NCI-H2227 treated with DMSO at 0.1 percent for 48 hours (cell line): ENCODE measurements at regions not wholly inside any gene's neighbourhood (a gene's known extent, or its start where the extent isn't known, plus 50 kb on each side); places are given as distances from the start of the nearest gene placed in this dataset.

ENCODE experiments used
- DNase-seq: peaks from one replicate; lab custom pipeline; 2025; lab: John Stamatoyannopoulos, UW

DNA sequence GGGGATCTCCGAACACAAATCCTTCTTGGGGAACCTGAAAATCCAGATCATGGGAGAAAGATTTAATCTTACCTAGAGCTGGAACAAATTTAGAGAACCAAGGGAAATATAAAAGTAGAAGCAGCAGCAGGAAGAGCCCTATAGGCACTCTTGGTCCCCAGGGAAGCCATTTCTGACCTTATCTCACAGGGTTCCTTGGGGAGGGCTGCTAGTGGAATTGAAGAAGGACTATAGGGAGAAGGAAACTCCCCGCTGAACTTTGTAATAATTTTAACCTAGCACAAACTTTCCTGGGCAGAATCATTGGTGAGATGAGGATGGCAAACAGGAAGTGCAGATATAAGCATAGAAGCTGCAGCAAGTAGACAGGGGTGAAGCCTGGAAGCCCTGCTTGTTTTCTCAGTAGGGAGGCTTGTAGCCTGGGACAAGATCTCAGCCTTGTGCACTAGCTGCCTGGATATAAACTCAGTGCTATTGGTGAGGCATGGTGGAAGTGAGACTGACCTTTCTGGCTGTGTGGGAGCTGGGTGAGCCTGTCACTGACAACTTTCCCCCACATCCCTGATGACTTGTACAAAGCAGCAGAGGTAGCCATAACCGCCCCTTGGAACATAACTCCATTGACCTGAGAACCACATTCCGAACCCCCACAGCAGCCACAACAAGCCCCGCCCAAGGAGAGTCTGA is 343.0 kb upstream of the TGFBR2 start:
- DNase-seq: no peak

DNA sequence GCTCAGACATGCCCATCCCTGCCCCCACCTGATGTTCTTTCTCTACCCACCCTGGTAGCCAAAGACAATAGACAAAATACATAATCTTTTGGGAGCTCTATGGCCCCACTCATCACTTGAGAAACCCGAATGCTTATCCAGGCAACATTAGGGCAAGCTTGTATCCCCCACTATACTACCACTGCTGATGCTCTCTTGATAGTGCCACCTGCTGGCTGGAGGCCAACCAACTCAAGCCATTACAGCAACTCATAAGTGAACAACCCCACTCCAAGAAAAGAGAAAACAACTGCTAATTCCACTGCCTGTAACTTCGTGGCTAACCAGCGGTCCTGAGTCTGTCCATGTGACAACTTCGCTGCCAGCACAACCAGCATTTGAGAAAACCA is 342.5 kb upstream of the TGFBR2 start:
- no peak for DNase-seq

DNA sequence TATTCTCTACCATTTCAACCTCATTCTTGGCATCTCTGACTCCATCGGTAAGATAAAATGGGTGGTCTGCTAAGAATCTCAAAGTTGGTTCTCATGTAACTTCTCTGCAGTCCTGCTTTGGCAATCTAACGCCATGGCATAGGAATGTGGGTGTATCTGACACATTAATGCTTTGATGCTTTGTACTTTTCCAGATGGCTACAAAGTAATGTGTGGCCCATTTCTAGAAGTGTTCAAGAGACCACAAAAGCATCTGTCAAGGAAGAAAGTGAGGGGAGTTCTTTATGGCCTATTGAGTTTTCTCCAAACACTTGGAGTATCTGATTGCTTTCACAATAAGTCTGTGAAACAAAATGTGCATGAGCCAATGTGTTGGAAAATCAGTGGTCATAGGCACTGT is 339.9 kb upstream of the TGFBR2 start:
- DNase-seq: no peak

DNA sequence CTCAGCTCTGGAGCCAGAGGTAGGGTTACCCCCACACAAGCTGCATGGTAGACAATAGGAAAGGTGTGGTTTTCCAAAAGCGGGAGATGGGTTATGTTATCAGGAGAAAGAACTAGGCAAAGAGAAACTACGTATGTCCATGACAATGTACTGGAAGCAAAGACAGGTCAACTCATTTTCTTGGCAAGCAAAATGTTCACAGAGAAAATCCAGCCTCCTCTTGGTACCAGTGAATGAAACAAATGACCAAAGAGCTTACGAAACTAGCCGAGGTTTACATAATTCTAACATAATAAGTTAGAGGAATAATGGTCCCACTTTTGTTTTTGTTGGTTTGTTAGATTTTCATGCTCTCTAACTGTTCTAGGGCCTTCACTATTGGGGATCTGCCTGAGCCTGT is 338.1 kb upstream of the TGFBR2 start:
- no peak for DNase-seq

DNA sequence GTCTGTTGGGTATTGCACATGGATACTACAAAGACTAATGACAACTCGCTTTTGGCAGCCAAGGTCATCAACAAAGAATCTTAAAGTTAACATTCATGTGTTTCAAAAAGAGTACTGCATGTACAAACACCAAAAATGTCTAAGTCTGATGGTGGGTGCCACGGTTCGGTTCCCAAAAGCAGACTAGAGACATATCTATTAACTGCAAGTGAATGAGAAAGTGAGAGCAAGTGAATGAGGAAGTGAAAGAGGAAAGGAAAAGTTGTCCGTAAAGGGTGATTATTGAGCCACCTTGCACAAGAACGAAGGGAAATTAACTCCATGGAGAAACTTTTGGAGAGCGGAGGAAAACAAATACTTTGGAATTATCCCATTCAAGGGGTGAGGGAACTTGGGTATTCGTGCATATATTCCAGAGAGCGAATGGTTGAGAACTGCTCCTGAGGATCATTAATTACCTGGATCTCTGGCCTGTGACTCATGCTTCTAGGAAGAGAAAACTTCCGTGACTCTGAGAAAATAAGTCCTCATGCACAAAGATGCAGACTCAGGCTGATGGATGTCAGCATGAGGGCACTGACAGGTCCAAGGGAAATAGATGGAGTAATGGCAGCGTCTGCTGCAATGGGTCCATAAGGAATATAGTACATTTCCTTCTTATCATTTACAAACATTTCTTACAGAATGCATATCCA is 336.5 kb upstream of the TGFBR2 start:
- DNase-seq: no peak

DNA sequence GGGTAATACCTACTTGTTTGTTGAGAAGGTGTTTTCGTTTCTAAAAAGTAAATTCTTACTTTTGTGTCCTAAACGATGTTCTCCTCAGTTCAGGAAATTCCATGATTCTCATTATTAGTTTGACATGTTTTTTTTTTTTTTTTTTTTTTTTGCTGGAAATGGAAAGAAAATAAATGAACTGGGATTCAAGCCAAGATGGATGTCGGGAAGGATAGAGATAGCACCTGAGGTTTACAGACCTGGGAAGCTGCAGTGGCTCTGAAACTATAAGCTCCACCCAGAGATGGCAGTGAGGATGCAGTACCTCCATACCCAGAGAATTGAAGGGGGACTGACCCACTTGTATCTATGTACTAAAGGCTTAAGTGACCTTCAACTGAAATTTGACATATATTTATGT is 334.6 kb upstream of the TGFBR2 start:
- no peak for DNase-seq

DNA sequence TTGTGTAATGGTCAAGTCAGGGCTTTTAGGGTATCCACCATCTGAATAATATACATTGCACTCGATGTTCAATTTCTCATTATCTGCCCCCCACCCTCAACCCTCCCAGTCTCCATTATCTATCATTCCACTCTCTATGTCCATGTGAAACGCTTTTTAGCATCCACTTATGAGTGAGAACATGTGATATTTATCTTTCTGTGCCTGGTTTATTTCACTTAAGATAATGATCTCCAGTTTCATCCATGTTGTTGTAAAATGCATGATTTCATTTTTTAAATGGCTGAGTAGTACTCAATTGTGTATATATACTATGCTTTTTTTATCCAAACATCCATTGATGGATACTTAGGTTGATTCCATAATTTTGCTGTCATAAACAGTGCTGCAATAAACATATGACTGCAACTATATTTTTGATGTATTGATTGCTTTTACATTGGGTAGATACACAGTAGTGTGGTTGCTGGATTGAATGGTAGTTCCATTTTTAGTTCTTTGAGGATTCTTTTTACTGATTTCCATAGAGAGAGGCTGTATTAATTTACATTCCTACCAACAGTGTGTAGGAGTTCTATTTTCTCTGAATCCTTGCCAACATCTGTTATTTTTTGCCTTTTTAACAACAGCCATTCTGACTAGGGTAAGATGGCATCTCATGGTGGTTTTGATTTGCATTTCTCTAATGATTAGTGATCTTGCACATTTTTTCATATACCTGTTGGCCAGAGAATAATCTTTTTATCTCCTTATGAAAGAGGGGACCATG is 332.9 kb upstream of the TGFBR2 start:
- no peak for DNase-seq

DNA sequence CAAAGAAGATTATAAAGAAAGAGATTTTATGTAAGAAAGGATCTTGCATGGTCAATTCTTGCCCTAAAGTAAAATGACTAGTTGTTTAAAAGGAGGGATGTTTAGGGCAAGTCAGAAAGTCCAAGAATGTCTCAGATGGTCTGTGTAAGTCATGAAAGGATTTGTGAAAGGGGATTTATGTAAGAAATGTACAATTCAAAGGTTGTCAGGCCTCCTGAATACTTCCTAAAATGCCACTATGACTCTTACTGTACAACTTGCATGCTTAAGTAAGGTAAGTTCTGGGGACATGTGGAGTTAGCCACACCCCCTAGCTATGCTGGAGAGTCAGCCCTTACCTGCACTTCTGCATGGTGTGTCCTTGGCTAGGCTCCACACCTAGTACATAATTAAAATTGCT is 328.9 kb upstream of the TGFBR2 start:
- no peak for DNase-seq

DNA sequence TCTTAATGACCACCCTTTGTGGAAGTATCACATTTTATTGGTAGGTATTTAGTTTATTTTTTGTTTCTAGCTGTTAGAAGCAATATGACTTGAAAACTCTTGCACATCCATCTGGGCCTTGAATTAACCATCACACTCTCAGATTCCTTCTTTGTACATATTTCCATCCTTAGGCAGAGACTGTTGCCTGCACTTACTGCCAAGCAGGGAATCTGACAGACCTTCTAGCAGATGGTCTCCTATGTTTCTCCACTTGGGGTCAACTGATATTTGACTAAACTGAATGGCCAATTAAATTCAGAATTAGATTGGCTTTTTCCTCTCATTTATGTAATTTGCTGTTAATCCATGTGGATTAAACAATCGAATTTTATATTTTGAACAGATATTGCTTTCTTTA is 324.9 kb upstream of the TGFBR2 start:
- DNase-seq: no peak

DNA sequence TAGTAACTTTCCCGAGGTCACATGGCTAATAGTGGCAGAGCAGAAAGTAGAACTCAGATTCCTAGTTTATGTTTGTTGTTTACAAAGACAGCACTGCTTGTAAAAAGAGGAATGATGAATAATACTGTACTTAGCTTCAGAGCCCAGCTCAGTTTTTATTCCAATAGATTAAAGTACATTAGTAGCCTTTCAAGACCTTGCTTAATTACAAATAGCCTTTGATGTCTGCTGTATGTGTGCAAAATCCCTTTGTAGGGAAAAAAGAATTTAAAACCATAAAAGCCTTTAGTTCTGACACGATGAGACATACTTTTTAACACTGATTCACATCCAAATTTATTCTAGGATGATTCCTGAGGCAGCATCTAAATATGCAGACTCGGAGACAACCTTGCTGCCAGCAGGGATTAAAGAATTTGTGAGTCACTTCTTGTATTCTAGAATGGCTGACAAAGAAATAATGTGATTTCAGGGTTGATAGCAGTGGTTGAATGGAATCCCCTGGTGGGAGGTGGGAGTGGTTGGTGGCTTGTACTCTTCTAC is 324.2 kb upstream of the TGFBR2 start:
- DNase-seq: no peak

DNA sequence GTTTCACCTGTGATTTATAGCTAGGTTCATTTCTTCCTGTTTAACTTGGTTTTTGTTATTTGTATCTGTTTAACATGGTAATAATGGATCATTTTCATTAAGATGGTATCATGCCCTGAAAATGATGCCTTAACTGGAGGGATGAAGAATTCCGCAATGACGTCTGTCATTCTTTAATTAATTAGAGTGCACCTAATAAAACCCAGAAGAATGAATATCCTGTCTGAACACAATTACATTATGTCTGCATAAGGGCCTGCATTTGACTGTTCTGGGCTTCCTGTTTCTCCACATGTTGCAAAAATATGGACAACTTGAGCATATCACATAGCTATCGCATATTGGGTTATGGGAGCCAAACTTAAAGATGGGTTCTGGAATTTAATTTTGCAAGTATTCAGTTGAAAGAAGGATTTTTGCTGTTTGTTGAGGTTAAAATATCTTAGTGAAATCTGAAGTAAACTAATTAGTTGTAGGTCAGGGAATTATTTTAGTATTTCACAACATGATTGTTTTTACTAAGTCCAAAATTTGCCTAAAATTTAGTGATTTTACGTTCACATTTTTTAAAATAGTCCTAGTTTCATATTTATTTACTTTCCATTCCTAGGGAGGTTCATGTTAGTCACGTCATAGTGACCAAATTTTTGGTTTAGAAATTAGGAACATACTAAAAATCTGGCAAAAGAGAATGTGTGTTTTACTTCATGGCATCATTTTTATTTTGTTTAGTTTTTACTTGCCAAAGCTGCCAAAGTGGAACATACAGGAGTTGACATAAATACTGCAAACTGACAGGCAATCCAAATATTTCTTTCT is 321.0 kb upstream of the TGFBR2 start:
- no peak for DNase-seq

DNA sequence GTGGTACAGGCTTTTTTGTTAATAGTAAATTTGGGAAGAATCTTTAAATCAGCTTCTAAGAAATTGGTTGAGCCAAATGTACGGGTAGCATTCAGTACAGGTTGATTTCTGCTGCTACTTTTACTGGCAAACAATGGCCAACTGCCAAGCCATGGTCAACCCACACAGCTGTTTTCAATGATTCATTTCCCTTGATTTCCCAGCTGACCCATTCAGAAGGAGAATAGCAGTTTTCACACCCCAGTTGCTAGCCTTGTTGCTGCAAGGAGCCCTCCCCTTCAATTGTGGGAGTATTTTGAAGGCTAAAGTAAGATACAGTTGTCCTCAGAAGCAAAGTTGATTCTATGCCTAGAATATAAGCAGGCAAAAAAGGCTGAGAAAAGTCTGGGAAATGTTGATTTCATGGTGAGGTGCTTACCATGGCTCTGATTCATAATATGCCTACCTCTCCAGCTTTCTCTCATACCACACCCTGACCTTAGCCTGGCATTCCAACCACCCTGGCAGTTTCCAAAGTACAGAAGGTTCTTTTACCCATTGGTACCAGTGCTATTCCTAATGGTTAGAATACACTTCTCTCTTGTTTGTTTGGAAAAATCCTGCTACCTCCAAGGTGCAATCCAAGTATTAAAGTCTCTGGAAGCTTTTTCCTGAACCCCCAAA is 320.3 kb upstream of the TGFBR2 start:
- DNase-seq: no peak

DNA sequence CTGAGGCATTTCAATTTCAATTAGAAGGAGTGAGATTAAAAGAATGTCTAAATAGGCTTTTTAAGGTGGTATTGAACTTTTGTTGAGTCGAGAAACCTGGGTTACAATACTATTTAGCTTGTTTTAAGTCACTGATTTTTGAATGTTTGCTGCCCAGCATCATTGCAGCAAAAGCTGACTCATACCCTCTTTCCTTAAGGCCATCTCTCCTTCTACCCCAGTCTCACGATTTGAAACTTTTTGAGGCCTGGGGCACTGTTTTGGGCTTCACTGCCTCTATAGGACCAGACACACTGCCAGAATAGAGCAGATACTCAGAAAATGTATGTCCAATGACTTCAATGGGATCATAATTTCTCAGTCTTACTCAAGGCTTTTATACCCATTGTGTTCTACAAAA is 319.6 kb upstream of the TGFBR2 start:
- DNase-seq: no peak

DNA sequence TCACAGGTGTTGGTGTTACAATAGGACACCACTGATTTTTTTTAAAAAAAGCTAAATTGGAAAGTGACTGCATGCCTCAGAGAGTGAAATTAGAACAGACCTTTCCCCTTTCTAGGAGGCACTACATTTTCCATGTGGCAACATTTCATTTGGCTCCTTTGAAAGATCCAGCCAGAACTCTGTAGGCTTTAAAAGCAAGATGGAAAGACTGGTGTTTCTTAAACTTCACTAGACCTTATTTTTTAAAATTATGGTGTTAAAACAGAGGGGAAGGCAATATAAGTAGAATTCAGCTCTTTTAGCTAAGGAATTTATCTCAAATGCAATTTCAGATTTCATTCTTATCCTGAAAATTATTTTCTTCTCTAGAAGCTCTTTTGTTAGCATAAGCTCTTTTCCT is 317.6 kb upstream of the TGFBR2 start:
- no peak for DNase-seq

DNA sequence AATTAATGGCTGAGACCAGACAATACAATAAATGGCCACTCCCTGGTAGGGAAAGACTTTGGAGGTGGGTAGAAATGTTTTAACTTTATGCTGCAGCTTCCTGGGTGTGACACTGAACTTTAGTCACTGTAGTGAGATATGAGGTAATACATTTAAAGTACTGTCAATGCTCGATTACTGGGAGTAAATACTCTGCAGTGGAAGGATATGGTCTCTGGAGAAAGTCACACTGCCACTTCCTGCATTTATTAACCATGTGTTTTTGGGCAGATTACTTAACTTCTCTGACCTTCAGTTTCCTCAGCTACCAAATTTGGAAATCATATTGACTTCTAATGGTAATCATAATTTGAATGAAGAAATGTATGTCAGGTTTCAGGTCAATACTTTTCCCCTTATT is 317.1 kb upstream of the TGFBR2 start:
- no peak for DNase-seq

DNA sequence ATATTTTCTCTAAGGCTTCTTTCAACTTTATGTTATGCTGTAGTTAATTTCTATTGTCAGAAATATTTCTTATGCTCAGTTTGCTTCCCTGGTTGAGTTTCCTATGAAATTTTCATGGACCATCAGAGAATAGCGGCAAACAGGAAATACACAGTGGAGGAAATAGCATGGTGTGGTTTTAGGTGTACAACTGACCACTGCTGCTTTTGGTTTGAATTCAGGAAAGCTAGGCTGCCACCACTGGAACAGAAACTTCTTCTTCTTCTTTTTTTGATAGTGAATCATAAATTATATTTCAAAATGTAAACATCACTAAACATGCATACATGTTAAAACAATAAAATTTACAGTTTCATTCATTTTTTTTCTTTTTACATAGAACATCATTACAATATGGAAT is 316.6 kb upstream of the TGFBR2 start:
- no peak for DNase-seq

DNA sequence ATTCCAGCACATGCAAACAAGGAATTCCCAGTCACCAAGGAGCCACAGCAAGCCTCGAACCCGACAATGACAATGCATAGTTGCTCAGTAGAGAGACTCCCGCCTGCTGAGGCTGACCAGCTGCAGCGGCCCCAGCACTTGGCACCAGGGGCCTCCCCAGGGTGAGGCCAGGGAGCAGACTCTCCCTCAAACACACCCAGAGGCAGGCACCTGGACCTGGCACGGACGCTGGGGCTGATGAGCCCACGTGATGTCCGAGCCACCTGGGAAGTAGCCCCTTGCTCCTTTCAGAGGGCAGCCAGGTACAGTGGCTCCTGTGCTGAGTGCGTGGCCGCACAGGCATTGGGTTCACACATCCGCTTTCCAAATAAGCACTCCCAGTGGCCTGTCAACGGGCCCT is 315.9 kb upstream of the TGFBR2 start:
- DNase-seq: no peak

DNA sequence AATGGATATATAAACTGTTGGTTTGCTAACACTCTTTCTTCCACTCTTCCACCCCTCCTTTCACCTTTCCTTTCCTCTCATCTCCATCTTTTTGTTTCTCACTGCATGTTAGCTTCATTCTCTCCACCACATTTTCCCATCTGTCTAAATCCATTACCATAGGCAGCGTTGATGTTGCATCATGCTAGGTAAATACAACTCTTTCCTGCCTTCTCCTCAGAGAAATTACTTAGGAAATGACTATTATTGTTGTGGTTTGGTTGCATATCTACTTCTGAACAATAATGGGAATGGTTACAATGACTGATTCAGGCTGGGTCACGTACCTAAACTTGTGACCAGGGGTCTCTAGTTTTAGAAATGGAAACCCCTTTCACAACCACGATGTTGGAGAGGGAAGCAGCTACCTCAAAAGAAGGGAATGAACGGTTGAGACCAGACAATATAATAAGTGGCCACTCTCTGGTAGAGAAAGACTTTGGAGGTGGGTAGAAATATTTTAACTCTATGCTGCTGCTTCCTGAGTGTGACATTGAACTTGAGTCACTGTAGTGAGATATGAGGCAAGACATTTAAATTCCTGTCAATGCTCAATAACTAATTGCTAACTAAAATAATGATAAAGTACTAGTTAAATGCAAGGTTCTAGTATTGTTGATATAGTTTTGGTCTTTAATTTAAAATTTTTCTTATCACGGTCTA is 314.1 kb upstream of the TGFBR2 start:
- no peak for DNase-seq

DNA sequence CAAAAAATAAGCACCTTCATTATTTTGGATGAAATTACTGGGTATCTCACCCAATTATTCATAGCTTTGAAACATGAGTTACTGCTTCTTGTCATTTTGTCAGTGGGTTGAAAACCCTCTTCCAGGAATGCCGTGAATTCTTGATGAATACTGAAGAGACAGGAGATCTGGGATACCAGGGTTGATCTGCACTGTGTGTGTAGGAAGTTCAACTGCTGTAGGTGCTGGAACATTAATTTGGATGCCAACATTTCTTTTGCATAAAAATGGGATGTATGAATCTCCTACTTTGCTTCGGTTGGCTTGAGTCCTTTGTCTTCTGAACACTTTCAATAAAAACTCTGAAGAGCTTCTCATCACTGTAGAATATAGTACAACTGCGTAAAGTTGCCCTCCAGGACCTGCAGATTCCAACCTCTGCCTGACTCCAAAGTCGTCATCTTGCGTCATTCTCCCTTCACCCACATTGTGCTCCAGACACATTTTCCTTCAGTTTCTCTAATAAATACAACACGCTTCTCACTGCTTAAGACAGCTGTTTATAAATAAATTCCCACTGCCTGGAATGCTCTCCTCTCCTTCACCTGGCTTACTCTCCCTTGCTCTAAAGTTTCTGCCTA is 312.7 kb upstream of the TGFBR2 start:
- DNase-seq: no peak

DNA sequence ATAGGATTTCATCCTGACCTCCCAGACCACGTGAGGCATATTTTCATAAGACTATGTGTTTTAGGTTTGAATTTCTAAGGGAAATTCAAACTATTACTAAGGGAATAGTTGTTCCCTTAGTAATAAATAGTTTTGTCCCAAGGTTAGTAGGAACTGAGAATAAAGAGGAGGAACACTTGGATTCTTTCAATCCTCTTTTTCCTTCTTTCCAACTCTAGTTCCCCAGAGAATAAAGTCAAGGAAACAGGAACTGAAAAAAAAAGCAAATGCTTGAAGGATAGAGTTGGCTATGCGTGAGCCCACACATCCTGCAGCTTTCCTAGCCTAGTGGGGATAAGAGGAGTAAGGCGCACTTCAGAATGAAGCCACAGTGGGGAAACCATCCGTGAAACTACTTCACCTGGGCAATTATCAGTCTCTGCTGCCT is 312.1 kb upstream of the TGFBR2 start:
- no peak for DNase-seq

DNA sequence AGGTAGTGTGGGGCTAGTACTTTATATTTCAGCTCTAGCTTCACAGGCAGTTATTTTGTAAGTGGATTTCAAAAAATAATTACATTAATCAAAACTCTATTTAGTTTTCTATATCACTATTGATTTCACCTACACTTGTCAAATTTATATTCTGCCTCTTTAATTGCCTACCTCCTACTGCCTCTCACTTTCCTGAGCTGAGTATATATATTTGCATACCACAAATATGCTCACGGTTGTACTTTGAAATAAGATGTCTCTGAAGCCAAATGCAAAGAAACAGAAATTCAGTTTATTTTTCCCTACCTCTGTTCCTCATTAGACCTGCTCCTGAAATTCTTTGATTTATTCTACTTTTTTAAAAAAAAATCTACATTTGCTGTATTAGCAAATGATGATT is 309.3 kb upstream of the TGFBR2 start:
- no peak for DNase-seq
